GM12874 (cell line): ENCODE measurements at regions not wholly inside any gene's neighbourhood (a gene's known extent, or its start where the extent isn't known, plus 50 kb on each side); places are given as distances from the start of the nearest gene placed in this dataset.

Experiments used
- TF ChIP-seq, protein P1 (sequence below): IDR thresholded peaks from 2 replicates; pipeline ENCODE4 v1.5.1; 2011; ENCODE audit warnings: low read depth, mild to moderate bottlenecking, control low read depth, low read length, moderate library complexity; ENCODE audit not compliant: insufficient read depth

DNA sequence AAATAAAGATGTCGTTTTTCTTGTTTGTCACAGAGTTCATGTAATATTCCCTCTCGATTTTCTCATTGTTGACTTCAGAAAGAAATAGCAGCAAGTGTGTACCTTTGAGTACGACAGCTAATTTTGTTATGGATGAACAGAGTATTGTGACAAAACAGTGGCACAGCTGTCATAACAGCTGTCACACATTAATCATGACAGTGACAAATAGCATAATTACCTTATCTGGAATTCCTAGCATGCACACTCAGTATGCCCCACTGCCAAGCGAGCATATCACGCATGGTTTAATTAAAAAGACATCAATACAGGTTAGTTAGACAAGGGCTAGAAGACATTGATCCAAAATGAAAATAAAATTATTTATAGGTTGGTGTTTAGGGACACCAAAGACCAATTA is 375.1 kb downstream of the SPATA31D1 start:
- TF ChIP-seq, protein P1, sequence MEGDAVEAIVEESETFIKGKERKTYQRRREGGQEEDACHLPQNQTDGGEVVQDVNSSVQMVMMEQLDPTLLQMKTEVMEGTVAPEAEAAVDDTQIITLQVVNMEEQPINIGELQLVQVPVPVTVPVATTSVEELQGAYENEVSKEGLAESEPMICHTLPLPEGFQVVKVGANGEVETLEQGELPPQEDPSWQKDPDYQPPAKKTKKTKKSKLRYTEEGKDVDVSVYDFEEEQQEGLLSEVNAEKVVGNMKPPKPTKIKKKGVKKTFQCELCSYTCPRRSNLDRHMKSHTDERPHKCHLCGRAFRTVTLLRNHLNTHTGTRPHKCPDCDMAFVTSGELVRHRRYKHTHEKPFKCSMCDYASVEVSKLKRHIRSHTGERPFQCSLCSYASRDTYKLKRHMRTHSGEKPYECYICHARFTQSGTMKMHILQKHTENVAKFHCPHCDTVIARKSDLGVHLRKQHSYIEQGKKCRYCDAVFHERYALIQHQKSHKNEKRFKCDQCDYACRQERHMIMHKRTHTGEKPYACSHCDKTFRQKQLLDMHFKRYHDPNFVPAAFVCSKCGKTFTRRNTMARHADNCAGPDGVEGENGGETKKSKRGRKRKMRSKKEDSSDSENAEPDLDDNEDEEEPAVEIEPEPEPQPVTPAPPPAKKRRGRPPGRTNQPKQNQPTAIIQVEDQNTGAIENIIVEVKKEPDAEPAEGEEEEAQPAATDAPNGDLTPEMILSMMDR, result no peak

DNA sequence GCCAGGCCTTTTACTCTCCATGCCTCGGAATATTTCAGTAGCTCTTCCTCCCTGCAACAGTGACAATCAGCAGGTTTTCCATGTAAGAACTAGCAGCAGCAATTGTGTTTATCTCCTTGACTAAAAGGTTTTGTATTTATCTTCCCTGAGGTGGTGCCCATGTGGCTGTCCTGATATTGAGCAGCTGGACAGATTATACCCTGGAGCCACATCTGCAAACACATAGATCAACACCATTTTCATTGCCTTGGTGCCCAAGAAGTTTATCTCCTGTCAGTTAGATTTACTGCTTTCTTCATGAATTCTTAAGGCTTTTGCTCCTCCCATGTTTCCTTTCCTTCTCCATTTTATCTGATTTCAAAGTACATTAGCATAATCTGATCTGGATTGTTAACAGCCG is 378.4 kb downstream of the SPATA31D1 start:
- TF ChIP-seq, protein P1, result no peak

DNA sequence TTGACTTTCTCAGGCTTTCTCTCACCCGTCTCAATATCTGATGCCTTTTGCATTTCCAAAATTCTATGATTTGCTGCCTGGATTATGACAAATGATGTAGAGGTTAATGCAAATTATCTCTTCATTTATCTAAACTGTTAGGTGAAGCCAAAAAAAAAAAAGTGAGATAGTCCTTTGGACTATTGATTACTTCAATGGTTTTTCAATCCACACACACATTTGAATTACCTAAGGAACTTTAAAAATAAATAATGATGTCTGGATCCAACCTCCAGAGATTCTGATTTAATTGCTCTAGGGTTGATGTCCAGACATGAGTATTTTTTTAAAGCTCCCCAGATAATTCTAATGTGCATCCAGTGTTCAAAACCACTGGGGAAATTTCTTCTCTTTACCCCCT is 379.4 kb downstream of the SPATA31D1 start:
- TF ChIP-seq, protein P1, result no peak

DNA sequence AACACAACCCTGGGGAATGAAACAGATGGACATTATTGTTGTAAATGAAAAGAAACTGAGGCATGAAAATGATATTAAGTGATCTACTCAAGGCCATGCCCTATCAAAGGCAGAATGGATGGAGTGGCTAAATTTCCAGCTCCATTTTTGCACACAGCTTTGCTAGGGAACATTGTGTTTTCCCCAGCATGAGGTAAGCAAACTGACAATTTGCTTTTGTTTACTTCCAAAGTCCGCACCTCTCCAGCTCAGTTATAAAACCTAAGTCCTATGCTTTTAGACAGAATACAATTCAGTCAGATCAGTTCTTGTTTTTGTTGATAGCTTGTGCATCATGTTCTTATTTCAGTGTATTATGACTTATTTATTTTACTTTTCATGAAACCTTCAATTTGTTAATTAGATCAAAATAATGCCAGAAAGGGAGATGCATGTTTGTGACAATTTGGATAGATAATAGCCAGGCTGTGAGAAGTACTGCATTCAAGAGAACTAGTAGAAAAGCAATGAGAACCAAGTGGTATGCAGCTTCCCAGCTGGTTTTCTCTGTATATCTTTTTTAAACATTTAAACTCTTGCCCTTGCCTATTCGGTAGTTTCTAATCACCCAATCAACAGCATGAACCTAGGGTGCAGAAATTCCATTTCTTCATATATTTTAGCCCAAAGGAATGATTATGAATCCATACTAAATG is 380.8 kb downstream of the SPATA31D1 start:
- TF ChIP-seq, protein P1, result no peak

DNA sequence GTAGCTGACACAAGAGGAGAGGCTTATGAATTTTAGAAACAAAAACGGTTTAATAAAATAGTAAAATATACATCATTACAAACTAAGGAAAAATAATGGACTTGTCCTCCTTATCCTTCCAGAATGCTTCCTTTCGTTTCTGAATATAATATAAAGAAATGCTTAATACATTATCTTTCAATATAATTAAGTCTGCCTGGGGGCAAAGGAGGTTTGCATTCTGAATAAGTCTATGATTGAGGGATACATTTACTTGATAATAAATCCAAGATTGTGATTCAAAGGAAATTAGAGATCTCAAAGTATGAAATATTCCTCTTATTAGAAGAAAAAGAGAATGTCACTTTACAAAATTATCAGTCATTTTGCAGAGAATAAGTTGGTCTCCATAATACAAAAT is 386.5 kb downstream of the SPATA31D1 start:
- TF ChIP-seq, protein P1, result no peak

DNA sequence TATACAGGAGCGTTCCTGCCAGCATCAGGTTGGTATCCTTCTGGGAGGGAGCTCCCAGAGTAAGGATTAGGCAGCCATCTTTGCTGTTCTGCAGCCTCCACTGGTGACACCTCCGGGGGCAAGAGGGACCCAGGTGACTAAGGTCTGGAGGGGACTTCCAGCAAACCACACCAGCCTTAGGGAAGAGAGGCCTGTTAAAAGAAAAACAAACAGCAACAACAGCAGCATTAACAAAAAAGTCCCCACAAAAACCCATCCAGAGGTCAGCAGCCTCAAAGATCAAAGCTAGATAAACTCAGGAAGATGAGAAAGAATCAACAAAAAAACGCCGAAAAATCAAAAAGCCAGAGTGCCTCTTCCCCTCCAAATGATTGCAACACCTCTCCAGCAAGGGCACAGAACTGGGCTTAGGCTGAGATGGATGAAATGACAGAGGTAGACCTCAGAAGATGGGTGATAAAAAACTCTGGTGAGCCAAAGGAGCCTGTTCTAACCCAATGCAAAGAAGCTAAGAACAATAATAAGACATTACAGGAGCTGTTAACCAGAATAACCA is 388.2 kb downstream of the SPATA31D1 start:
- TF ChIP-seq, protein P1, result no peak

DNA sequence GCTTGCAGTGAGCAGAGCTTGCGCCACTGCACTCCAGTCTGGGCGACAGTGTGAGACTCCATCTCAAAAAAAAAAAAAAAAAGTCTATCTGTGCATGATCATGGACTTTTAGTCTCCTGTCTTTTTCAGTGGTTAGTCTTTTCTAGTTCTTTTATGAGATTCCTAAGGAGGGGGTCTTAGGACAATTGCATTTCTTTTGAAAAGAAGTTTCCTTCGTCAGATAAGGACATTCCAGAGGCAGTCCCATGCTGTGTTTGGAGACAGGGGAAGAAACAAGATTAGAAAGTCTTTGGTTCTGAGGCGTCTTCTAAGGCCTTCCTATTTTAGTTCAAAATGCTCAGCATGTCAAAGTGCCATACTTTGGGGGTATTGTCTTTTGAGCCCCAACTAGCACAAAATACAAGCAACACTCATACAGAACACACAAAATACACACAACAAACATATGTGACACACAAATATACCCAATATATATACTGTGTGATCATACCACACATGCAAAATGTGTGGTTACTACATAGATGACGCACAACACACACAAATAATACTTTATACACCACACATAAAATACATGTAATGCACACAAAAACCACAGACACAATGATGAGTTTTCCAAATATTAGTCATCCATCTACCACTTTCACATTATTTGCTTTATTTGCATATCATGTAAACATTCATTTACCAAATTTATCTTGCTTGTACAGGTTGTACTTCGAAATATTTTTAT is 394.5 kb downstream of the SPATA31D1 start:
- TF ChIP-seq, protein P1, result no peak
